CD4-positive, alpha-beta T cell treated with Interleukin-12 subunit alpha and Interleukin-12 subunit beta, for 1 hour (primary cell): ENCODE measurements at regions not wholly inside any gene's neighbourhood (a gene's known extent, or its start where the extent isn't known, plus 50 kb on each side); places are given as distances from the start of the nearest gene placed in this dataset.
"Not testable (repeated sequence)": the region's sequence is repeated elsewhere in the genome, so short reads cannot be mapped to it uniquely, and the experiment has no call there.

ENCODE experiments used
- DNase-seq: peaks from one replicate; pipeline ENCODE4 v3.0.0-alpha.2; 2020

DNA sequence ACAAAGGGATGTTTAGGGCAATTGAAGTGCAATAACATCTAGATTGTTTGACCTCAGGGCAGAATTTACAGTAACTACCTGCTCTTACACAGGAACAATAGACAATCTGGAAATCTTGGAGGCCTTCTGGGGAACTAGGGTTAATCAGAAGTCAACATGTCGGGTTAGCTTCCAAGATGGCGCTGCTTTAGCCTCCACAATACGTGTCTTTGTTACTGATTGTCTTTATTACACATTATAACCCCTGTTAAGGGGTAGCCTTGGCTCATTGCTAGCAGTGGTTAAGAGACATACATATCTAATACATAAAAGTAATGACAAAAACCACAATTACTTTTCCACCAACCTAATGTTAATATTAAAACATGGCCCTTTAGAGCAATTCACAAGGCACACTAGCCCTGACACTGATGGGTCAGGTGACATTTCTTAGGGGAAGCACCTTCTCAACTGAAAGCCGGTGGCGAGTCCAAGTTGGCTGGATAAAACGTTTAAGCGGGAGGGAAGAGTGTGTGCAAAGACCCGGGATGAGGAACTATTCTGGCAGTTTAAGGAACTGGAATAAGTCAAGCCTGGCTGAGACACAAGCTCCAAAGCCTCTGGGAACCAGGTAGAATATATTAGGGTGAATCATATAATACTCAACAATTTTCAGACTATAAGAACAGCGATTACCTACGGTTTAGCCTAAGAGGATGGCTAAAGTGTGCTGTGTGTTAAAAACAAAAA lies 236.9 kb downstream of the BCAS1 start:
- DNase-seq: no peak

DNA sequence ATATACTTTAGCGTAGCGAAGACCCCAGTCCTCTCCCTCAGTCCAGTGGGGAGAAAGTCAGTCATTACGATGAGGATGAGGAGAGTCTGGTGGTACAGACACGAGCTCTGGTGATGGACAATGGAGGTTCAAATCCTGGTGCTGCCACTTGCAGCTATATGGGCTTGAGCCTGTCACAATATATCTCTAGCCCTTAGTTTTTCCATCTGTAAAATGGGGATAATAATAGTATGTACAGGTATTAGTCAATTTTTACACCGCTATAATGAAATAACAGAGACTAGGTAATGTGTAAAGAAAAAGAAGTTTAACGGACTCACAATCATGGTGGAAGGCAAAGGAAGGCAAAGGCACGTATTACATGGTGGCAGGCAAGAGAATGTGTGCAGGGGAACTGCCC lies 237.9 kb downstream of the BCAS1 start:
- DNase-seq: no peak

DNA sequence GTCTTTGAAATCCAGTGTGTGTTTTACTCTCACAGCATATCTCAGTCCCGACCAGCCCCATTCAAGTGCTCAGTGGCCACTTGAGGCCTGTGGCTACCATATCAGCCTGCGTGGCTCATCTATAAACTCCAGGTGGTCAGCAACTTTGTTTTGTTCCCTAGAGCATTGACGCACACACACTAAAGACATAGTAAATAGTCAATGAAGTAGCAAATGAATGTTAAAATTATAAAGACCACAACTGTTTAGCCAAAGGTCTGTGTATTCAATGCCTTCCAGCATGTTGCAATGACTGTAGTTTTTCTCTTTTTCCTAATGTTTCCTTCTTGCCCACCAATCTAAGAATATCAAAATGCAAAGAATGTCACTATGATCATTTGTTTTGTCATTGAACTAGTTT lies 238.2 kb upstream of the ZNF217 start:
- DNase-seq: no peak

DNA sequence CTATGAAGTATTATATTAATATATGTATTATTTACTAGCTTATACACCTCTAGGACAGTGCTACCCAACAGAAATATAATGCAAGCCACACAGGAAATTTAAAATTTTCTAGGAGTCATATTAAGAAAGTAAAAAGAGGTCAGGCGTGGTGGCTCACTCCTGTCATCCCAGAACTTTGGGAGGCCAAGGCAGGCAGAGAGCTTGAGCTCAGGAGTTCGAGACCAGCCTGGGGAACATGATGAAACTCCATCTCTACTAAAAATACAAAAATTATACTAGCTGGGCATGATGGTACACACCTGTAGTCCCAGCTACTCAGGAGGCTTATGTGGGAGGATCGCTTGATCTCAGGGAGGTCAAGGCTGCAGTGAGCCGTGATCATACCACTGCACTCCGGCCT lies 237.6 kb upstream of the ZNF217 start:
- DNase-seq: no peak

DNA sequence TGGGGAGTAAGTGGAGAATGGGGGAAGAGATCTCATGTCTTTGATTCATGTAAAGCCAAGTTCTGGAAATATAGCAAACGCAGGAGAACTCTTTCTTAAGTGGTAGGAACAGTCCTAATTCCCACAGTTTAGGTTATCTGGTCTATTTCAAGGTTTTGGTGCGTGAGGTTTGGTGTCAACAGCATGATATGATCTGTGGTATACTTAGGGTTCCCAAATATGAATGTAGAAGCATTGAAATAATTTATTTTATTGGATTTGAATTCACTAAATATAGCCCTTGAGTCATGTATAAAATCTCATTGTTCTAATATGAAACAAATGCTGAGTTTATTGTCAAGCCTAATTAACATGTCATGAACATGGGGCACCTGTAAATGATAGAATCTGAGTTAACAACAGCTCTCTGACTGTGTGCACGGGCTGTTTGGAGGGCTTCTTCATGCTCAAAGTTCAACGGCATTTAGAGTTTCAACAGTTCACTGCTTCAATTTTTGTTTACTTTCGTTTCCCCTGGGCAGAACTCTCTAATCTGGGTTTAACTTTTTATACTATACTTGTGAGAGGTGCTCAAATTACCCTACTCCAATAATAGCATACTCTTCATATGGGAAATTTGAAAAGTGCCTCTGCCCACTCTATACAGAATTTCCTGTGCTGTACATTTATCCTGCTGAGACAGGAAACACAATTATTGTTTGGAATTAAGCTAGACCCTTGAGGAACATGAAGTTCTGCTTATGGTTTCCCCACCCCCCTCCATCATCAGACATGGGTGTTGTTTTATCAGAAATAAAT lies 236.3 kb upstream of the ZNF217 start:
- no peak for DNase-seq

DNA sequence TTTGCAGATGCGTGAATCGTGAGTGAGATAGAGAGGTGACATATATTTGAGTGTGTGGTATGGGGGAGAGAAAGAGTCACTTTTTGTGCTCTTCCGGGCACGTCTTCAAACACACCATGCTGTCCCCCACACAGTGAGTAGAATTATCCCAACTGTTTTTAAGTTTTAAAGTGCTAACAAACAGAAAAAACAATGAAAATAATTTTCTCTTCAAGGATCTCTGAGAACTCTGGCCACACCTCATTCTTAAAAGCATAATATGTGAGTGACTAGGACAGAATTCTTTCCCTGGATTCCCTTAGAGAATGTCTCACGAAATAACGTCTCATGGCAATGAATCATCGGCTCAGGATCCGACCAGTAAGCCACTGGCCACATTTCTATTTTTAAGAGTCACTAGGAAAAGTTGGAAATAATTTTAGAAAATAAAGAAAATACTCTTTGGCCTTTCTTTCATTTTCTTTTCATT lies 235.7 kb upstream of the ZNF217 start:
- no peak for DNase-seq

DNA sequence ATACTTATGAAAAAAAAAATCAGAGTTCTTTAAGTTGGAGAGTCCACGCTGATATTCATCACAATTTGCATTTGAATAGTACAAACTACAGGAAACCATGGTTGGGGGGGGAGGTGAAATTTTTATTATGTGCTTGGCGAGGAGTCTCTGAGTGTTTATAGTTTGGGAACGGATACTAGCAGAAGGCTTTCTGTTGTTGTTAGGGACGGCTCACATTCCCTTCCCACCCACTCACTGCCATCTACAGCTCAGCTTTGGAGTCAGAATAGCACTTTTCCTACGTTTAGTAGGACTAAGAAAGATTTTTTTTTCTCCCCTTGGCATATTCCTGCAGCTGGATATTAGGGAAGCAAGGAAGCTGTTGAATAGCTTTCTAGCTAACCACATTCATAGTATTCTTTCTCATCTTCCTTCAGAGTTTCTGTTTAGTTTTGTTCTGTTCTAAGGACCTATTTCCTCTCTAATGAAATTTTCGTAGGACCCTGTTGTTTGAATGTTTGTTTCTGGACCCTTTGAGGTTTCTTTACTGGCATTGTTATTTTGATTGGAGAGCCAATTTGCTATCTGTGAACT lies 235.1 kb upstream of the ZNF217 start:
- DNase-seq: no peak

DNA sequence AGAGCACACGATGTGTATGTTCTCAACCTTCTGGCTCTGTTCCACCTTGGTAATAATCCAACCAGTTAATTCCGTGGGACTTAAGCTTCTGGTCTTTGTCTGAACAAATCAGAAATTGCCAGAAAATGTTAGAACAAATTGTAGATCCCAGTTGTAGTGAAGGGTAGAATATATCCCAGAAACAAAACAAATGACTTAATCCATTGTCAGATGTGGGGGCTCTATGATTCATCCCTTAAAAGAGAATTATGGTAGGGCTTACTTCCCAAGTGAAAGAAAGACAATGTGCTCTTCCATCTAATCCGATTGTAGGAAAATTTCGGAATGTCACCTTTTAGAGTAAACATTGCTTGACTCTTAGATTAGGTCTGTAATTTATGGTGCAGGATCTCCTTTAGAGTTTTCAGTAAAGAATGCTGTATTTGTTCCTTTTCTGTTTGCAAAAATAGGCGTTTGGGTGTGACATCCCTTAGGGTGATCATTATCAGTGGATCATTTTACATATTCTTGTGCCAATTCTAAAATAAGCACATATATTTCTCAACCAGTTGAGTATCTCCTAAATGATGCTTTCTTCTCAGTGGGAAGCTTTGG lies 234.5 kb upstream of the ZNF217 start:
- no peak for DNase-seq

DNA sequence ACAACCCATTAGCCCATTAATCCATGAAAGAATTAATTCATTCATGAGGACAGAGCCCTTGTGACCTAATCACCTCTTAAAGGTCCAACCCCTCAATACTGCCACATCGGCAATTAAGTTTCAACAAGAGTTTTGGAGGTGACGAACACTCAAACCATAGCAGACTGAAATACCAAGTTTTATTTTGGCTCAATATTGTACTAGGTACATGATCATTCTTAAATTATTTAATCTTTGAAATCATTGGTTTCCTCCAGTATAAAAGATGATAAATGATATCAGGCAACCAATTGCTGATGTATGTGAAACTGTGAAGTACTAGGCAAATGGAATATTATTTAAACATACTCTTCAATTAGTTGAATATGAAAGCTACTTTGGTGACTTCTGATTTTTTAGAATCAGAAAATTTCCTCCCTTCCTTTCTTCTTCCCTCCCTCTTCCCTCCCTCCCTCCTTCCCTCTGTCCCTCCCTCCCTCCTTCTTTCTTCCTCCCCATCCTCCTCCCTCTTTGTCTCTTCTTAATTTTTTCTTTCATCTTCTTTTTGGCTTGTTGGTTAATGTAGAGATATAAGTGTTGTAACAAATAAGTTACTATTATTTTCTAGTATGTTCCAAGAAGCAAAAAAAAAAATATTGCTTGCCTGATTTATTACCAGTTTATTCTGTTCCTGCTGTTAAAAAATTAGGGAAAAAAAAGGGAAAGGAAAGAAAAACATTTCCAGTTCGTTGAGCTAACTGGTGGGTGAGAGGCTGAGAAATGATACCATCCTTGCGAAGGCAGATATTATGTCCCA lies 233.9 kb upstream of the ZNF217 start:
- DNase-seq: no peak

DNA sequence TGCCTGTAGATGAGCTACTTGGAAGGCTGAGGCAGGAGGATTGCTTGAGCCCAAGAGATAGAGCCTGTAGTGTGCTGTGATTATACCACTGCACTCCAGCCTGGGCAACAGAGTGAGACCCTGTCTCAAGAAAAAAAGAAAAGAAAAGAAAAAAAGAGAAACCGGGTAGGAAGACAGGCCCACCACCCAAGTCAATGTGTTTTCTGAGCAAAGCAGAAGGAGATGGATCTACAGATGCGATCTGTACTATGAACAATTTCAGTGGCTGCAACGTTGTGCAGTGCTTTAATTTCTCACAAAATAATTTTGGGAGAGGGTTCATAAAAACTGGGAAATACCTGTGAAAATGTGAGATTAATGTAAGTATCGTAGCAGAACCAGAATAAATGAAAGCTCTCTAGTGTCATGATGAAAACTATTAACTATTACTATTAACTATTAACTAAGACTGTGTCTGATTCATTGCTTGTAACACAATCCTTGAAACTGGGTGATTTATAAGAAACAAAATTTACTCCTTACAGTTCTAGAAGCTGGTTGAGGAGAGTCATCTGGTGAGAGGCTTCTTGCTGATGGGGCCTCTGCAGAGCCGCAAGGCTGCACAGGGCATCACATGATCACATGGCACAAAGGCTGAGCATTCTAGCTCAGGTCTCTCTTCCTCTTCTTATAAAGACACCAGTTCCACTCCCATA lies 233.1 kb upstream of the ZNF217 start:
- no peak for DNase-seq

DNA sequence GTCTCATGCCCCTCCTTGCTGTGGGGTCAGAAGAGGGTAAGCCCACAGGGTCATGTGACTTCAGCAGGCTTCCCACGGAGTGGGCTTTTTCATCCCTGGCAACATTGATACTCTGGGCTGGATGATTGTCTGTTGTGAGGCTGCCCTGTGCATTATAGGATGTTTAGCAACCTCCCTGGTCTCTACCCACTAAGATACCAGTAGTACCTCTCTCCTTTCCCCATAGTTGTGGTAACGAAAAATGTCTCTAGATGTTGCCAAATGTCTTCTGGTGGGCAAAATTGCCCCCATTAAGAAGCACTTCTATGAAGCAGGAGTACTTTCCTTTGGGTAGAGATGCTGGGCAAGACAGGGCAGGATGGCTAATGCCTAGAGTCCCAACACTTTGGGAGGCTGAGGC lies 232.5 kb upstream of the ZNF217 start:
- DNase-seq: no peak

DNA sequence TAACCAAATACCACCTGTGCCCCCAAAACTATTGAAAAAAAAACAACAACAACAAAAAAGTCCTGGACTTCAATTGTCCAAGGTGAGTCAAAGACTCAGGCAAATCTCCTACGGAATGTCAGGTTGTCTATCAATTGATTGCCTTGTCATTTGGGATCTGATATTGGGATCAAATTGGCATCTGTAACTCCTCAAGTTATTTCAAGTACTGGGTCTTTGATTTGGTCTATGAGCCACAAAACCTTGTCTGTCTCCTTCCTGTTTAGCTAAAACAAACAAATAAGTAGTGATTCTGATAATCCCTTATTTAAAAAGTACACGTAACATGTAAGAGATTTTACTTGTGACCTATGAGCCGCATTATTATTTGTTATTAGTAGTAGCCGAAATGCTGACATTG lies 231.6 kb upstream of the ZNF217 start:
- DNase-seq: no peak

DNA sequence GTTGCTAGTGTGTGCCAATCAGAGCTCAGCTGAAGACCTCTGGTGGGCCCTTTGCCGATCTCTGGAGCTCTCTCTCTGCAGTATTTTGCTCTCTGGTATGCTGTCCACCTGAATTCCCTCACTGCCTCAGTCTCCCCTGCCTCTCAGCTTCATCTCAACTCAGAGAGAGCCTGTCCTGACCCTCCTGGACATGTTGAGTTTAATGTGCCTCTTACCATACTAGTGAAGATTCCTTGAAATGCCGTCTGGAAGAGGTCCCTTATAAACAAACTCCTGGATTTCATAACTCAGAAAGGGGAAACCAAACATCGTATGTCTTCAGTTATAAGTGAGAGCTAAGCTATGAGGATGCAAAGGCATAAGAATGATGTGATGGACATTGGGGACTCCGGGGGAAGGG lies 231.1 kb upstream of the ZNF217 start:
- DNase-seq: no peak

DNA sequence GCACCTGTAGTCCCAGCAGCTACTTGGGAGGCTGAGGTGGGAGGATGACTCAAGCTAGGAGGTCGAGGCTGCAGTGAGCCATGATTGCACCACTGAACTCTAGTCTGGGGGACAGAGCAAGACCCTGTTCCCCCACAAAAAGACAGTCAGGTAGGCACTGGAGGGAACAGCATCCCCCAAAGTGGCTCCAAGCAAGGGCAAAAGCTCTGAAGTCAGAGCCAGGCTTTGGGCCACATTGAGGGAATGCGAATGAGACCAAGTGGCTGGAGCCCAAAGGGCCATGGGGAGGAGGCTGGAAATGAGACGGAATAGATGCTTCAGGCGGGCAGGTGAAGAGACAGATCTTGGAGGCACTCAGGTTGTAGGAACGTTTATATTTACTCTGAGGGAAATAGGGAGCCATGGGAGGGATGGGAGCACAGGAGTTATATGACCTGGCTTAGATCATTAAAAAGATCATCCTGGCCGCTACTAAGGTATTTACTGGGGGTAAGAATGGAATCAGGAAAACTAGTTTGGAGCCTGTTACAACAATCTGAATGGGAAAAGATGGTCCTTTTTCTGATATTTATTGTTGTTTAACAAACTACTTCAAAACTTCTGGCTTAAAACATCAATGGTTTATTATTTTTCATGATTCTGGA lies 229.6 kb upstream of the ZNF217 start:
- DNase-seq: no peak

DNA sequence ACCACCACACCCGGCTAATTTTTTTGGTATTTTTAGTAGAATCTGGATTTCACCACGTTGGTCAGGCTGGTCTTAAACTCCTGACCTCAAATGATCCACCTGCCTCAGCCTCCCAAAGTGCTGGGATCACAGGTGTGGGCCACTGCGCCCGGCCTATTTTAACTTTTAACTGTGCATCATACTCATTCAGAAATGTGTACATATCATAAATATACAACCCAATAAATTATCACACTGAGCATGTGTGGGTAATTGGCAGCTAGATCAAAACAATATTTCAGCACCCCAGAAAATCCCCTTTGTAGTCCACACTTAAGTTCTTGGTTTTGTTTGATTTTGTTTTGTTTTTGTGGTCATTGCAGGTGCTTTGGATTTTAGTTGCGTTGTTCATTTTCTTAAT lies 228.9 kb upstream of the ZNF217 start:
- no peak for DNase-seq

DNA sequence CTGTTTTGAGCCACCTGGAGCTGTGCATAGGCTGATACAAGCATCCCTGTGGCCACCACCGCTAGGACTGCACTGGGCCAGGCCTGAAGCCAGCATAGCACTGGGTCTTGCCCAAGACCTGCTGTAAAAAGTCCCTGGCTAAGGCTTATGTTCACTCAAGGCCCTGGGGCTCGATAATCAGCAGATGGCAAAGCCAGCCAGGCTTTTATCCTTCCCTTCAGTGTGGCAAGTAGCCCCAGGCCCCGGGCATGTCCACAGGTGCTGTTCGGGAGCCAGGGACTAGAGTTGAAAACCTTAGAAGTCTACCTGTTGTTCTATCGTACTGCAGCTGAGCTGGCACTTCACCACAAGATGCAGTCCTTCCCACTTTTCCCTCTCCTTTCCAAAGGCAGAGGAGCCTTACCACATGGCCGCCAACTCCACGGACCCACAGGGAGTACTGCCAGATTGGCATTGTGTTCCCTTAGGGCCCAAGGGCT lies 226.4 kb upstream of the ZNF217 start:
- DNase-seq: no peak

DNA sequence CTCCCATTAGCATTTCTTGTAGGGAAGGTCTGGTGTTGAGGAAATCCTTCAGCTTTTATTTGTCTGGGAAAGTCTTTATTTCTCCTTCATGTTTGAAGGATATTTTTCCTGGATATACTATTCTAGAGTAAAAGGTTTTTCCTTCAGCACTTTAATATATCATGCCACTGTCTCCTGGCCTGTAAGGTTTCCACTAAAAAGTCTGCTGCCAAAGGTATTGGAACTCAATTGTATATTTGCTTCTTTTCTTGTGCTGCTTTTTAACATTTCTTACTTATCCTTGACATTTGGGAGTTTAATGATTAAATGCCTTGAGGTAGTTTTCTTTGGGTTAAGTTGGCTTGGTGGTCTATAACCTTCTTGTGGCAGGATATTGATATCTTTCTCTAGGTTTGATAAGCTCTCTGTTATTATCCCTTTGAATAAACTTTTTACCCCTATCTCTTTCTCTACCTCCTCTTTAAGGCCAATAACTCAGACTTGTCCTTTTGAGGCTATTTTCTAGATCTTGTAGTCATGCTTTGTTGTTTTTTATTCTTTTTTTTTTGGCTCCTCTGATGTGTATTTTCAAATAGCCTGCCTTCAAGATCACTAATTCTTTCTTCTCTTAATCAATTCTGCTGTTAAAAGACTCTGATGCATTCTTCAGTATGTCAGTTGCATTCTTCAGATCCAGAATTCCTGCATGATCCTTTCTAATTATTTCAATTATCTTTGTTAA lies 225.0 kb upstream of the ZNF217 start:
- no peak for DNase-seq

DNA sequence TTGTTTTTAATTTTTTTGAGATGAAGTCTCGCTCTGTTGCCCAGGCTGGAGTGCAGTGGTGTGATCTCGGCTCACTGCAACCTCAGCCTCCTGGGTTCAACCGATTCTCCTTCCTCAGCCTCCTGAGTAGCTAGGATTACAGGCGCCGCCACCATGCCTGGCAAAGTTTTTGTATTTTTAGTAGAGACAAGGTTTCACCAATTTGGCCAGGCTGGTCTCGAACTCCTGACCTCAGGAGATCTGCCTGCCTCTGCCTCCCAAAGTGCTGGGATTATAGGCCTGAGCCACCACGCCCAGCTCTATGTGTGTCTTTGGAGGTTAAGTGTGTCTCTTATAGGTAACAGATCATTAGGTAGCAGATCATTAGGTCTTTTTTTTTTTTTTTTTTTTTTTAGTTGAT lies 223.9 kb upstream of the ZNF217 start:
- DNase-seq: not testable (repeated sequence)

DNA sequence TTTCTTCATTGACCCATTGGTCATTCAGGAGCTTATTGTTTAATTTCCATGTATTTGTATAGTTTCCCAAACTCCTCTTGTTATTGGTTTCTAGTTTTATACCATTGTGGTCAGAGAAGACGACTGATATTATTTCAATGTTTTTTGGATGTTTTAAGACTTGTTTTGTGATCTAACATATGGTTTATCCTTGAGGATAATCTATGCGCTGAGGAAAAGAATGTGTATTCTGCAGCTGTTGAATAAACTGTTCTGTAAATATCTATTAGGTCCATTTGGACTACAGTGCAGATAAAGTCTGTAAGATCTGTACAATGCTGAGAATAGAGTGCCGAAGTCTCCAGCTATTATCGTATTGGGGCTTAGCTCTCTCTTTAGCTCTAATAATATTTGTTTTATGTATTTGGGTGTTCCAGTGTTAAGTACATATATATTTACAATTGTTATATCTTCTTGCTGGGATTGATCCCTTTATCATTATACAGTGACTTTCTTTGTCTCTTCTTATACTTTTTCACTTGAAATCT lies 223.3 kb upstream of the ZNF217 start:
- no peak for DNase-seq

DNA sequence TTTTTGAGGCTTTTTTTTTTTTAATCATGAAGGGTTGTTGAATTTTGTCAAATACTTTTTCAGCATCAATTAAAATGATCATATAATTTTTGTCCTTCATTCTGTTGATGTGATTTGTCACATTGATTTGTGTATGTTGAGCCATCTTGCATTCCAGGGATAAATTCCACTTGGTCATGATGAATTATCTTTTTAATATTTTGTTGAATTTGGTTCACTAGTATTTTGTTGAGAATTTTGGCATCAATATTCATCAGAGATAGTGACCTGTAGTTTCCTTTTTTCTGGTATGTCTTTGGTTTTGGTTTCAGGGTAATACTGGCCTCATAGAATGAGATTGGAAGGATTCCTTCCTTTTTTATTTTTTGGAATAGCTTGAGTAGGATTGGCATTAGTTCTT lies 221.9 kb upstream of the ZNF217 start:
- DNase-seq: no peak

DNA sequence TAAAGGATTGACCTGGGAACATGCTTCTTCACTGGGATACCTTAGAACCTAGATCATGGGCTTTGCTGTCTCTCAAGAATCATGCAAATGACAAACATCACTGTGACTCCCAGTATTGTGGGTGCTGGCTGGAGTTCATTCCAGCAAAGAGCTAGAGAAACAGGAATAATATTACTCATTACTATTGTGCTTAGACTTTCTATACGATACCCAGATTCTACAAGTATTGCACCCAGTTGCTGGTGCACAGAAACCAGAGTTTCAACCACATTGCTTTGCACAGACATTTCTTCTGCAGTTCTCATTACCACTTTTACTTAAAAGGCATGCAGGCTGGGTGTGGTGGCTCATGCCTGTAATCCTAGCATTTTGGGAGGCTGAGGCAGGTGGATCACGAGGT lies 220.4 kb upstream of the ZNF217 start:
- DNase-seq: no peak
